Ammon's horn (tissue), 1 donor: ENCODE measurements at regions not wholly inside any gene's neighbourhood (a gene's known extent, or its start where the extent isn't known, plus 50 kb on each side); places are given as distances from the start of the nearest gene placed in this dataset.

Source experiments
- DNase-seq: peaks from one replicate; pipeline ENCODE4 v3.0.0-alpha.2; 2016; ENCODE audit warnings: low spot score

DNA sequence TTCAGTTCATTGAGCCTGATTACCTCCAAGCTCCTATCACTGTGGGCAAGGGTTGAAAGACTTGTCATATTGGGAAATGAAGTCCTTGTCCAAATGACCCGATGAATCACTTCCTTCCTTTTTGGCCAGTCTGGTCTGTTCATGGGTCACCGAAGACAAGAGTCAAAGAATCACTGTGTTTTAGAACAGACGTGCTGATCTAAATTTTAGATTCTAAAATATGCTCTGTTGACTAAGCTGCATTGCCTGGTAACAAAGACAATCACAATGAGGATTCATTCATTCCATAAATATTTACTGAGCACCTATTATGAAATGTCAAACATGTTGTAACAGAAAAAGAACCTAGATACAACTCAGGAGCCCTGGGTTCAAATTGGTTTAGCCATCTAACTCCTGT lies 99.4 kb upstream of the RND3 start:
- no peak for DNase-seq

DNA sequence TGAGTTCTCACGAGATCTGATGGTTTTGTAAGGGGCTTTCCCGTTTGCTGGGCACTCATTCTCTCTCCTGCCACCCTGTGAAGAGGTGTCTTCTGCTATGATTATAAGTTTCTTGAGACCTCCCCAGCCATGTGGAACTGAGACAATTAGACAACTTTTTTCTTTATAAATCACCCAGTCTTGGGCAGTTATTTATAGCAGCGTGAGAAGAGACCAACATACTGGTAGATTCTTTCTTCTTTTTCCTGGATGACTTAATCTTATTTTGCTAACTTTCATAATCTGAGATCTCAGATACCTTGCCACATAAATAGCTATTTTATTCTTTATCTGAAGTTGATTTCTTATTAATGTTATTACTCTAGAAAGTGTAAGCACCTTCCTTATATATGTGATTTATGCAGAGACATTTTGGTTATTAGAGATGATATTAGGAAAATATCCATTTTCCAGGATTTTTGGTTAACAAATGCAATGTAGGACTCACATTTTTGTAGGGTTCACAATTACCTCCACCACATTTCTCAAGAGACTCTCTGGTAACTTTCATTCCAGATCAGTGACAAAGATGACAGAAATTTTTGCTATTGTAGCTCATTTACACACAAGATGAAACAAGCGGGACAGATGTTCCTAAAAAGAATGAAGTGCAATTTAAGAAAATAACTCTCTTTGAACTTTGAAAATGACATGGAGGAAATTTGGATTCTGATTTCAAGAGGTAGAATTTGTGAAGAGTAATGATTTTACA lies 97.9 kb upstream of the RND3 start:
- no peak for DNase-seq

DNA sequence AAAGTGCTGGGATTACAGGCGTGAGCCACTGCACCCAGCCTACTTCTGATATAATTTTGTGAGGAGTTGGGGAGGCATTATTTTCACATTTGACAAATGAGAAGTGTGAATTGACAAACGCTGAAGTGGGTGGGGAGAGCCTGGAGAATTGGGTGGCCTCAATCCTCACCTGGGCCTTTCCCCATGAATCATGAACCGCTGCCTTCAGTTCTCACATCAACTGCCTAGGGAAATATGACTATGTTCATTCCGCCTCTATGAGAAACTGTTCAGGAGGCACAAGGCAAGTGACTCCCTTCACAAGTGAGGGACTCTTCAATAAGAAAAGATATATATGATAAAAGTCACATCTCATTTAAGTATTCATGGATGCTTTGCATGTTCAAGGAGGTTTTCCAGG lies 96.6 kb upstream of the RND3 start:
- no peak for DNase-seq

DNA sequence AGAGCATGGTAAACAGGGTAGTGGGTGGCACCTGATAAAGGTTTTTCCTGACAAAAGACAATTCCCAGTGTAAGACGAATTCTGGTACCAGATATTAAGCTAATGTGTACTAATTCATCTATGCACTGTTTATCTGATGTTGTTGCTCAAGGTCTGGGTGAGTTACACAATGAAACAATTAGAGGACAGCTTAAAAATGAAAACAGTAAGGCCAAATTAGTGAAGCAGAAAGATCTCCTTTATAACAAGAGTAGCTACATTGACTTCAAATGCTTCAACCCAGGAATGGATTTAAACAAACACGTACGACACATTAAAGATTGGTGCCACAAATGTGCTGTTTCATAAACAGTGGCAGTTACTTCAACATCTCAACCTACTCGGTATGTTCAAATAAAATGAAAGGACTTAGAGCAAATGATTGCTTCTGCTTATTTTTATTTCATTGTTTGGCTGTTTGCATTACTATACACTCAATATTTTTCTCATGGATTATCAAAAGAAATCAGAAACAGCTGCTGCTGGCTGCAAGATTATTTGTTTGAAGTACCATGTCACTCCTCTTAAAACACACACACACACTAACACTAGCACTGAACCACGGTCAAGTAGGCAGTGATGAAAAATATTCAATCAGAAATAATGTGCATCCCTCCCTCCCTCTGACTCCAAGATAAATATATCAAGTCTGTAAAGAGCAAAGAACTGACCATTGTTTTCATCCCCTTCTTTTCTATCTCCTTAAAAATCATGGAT lies 94.4 kb upstream of the RND3 start:
- no peak for DNase-seq

DNA sequence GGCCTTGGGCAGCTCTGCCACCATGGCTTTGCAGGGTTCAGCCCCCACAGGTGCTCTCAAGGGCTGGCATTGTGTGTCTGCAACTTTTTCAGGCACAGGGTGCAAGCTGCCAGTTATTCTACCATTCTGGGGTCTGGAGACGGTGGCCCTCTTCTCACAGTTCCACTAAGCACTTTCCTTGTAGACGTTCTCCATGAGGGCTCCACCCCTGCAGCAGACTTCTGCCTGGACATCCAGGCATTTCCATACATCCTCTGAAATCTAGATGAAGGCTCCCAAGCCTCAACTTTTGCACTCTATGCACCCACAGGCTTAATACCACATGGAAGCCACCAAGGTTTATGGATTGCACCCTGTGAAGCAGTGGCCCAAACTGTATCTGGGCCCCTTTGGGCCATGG lies 91.0 kb upstream of the RND3 start:
- no peak for DNase-seq

DNA sequence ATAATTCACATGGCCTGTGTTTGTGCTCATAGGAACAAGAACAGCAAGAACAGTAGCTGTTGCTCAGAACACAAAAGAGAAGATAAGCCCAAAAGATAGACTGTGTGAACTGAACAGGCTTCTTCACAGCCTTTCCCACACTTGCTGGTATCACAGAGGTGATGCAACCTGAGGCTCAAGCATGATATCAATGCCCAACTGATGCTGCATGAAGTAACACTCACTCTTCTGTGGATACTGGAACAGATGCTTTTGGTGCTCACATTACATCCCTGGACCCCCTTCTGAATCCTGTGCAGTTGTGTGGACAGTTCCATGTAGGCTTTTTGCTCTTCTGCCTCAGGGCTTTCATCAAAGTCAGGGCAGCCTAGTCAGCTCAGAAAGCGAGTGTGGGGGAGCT lies 88.4 kb upstream of the RND3 start:
- DNase-seq: no peak

DNA sequence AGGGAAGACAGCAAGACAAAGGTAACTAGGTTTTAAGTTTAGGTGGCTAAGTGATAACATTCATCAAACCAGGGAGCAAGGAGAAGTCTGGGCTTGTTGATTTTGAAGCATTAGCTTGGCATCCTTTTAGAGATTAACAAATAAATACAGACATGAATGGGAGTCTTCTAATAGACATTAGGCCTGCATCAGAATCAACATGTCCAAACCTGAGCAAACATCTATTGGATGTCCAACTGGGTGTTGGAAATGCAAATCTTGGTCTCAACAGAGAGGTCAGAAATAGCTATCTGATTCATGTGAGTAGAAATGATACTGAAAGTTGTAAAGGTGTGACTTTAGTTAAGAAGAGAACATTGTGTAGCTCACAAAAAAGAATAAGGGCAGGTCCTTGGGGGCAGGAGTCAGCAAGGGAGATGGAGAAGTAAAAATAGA lies 85.5 kb upstream of the RND3 start:
- no peak for DNase-seq

DNA sequence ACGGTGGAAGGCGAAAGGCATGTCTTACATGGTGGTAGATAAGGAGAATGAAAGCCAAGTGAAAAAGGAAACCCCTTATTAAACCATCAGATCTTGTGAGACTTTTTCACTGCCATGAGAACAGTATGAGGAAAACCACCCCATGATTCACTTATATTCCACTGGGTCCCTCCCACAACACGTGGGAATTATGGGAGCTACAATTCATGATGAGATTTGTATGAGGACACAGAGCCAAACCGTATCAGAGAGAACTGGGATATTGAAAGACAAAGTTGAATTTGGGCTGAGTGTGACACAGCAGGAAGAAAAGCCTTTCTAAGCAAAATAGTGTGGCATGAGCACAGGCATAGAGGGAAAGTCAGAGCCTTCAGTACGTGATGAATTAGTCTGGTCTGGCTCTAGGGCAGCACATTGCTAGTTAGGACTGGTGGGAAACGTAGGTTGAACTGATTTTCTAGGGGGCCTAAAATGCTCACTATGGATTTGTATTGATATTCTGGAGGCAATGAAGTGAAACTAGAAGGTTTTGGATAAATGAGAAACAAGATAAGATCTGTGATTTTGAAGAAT lies 84.8 kb upstream of the RND3 start:
- no peak for DNase-seq

DNA sequence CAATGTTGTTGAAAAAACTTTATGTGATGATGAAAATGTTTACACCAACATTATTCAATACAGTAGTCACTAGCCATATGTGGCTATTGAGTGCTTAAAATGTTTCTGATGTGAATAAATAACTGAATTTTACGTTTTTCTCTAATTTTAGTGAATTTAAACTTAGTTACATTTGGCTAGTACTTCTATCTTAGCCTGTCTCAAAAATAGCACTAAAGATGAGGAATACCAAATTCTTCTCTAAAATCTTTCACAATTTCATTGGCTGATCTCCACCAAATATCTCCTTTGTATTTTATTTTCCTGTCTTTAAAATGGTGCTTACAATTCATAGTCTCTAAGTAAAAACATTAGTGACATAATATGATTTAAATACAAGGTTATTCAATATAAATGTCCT lies 83.7 kb upstream of the RND3 start:
- DNase-seq: no peak

DNA sequence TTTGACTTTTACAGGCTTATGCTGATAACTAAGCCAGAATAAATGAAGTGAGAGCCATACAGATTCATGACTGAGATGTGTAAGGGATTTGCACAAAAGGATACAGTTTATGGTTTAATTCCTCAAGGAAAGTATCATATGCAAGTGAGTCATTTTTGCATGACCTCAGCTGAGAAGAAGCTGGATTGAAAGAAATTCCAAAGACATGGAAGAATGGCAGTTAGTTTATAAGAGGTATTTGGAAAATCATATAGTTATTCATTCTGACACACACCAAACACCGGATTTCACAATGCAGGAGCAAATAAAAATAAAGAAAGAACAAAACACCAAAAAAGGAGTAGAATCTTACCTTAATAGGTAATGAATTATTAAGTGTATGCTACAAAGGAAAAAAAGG lies 83.2 kb upstream of the RND3 start:
- no peak for DNase-seq

DNA sequence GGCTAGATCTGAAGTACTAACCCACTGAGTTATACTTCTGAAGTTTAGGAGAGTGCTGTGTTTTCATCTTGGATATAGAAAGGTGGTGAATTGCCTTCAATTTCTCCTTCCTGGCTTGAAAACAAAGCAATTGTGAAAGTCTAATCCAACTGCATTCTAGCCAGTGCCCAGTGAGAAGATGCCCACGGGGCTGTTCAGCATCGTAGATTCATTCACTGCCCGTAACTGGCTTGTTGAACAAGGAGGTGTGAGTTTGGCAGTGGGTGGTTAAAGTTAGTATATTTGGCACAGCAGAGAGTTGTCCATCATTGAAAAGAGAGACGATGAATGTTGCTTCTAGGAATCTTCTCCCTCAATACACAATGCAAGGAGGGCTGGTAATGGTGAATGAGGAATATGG lies 82.3 kb upstream of the RND3 start:
- no peak for DNase-seq

DNA sequence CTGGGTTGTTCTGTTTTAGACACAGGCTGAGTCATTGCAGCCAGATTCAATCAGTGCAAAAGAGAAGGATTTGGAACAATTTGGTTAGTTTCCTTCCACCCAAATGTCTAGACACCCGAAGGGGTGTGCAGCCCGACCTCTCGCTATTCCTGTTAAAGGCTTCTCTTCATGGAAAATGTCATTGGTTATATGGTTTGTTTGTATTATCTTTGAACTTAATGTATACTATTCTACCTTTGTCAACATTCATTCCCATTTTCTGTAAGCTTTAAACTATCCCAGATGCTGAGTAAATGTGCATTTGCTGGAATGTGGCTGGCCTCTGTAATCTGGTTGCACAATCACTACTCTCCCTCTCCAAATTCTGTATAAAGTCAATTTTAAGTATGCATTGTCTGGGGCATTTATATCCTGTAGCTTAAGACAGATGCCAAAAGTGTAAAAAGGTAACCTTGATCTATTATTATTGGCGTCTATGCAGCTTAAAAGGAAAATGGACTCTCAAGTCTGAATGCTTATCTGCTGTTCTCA lies 80.4 kb upstream of the RND3 start:
- DNase-seq: no peak

DNA sequence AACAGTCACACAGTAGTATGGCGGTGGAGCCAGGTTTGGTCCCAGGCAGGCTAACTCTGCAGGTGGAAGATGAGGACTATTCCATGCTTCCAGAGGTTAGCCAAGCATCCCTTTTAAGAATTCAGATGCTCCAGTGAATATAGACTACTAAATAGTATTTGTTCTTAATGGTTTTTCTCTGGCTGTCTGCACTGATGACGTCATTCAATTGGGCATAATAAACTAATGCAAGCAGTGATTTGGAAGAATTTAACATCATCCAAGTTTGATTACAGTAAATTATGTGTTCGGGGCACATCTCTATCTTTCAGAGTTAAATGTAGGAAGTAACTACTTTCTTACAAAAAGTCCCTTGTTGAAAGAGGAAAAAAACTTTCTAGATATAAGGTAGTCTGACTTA lies 78.8 kb upstream of the RND3 start:
- no peak for DNase-seq

DNA sequence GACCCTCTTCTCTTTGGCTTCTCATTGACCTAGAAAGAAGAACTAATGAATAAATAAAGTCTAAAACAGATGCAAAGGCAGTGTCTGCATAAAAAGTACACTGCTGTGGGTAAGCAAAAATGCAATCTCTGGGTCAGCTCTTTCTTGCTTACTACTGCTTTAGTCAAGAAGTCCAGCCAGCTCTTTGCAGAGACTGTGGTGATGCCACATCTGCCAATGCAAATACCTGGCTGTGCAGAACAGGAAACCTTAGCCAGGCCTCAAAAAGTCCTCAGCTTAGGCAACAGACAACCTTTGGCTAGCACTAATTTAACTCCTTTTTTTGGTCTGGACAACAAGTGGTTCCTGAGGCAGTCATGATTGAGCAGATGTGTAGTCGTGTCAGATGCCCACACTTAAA lies 73.6 kb upstream of the RND3 start:
- DNase-seq: no peak

DNA sequence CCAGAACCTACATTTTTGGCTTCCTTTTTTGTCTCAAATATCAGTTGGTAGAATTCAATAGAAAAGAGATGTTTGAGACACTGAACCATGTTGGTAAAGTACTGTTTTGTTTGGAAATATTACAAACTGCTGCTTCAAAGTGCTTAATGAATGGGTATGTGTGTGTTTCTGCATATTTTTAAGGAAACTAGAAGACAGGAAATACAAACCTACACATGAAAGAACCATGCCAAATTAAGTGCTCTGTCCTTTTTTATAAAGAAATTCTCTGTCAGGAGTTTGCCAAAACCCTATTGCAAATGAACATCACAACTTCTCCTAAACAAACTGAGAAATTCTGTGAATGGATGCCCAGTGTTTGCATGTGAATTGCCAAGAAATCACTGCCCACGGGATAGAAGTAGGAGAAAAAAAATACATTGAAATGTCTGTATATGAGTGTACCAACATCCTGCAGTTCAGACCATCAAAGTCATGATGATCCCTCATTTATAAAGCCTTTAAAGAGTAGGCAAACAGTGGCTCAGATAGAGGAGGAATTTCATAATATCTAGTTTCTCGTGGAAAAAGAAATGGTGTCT lies 69.6 kb upstream of the RND3 start:
- no peak for DNase-seq

DNA sequence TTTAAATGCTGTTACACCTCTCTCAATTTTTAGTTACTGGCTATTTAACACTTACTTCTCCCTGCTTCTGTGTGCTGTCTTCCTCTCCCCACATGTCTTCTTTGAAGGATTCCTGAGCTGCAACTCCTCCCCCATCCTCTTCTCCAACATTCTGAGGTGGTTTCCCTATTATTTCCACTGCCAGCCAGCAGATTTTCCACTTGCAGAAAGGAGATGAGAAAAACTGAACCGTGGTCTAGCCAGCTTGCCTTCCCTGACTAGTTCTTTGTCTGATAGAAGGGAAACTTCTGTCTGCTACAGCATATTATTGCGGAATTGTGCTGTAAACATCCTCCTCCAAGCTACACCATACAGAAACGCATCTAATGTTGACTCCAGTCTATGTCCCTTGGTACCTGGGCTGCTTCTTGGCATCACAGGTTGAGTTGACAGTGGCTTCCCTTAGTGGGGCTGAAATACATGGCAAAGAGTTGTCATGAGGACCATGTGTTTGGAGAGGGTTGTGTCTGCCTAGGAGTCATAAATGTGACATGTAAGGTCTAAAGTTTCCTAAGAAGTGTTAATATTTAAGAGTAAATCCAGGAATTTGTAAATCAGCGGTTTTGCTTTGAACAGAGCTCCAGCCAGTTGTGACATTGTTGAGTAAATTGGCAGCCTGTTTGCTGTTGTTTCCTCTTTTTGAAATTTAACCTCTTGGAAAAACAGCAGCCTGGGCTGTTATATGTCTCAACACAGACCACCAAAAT lies 68.3 kb upstream of the RND3 start:
- DNase-seq: no peak

DNA sequence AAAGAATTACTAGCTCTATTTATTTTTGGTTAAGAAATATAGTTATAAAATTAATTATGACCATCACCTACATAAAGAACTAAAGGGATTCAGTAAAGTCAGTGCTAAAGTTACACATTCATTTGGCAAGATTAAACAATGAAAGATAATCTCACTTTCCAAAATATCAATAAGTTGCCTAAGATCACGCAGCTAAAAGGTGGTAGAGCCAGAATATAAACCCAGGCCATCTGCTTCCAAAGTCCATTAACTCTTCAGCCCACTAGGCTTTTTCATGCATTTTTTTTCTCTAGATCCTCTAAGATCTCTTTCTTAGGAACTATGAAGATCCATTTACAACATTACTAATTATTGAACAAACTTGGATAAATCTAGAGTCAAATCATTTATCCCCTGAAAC lies 66.6 kb upstream of the RND3 start:
- DNase-seq: no peak

DNA sequence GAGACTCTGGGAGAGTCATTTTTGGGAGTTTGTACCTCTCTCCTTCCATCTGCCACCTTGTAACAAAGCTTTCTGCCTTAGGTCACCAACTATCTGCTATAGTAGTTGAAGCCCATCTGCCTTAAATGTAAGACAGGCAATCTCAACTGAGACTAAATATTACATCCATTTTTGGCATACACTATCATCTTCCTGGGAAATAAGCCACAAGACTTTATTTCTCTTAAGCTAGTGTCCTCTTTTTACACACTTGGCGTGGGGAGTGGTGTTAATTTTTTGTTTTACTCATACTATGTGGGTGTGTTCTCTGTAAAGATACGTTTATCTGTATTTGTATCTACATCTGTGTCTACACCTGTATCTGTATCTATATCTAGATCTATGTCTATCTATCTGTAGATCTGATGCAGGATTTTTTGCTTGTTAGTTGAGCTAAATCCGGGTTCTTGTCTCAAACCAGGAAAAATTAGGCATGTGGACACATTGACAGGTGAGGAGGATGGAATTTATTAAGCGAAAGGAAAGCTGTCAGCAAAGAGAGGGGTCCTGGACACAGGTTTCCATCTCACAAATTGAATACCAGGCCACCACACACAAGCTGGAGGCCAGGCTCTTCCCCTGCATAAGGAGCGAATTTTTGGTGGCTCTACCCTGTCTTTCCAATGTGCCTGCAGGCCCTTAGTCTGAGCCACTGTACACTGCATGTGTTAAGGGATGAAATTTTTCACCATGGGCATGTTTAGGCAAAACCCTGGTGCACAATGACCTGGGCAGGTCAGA lies 64.8 kb upstream of the RND3 start:
- no peak for DNase-seq

DNA sequence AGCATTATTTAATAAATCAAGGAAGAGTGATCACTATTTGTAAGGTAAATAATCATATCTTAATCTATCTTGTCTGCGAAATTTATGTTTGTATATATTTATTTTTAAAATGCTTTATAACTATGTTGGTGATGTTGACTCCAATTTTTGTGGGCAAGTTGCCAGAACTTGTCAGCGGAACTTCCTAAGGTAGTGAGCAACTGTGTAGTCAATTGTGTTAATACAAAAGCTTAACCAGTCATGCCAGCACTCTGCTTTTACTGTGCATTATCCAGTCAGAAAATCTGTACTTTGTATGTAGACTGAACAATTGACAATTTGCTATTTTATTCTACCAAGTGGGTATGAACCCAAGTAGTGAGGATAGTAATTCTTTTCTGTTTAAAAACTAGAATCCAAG lies 61.9 kb upstream of the RND3 start:
- DNase-seq: no peak

DNA sequence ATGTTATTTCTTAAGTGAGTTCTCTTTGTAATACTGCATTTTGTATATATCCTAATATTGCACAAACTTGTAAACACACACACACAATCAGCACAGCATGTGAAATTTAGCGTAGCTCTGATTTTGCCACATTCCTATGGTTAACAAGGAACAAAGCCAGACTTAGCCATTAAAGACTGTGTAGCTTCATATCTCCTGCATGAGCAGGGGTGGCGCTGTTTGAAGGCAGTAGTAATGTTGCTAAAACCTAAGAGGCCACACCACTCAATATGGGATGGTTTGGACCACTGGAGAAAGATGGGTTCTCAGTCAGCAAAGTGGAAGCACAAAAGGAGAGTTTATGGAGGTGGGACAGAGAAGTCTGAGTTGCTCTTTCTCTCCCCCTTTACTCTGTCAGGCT lies 61.1 kb upstream of the RND3 start:
- DNase-seq: no peak

DNA sequence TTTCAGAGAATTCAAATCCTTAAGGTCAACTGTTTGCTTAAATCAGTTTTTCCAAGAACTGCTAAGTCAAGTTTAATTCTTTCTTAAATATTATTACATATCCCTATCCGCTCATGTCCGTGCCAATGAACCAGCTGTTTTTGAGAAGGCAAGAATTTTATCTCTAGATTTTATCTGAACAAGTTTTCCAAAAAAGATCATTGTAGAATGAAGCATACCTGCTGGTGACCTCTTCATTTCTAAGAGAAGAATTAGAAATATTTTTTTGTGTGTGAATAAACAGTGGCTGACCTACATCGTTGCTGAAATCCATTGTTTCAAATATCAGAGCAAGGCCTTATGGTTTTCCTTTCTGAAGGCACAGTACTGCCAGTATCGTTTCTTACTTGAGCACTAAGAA lies 58.4 kb upstream of the RND3 start:
- no peak for DNase-seq
